CD4-positive, alpha-beta T cell treated with Interleukin-21 for 1 hour (primary cell): ENCODE measurements at regions not wholly inside any gene's neighbourhood (a gene's known extent, or its start where the extent isn't known, plus 50 kb on each side); places are given as distances from the start of the nearest gene placed in this dataset.
"Not testable (repeated sequence)": the region's sequence is repeated elsewhere in the genome, so short reads cannot be mapped to it uniquely, and the experiment has no call there.

Experiments
- DNase-seq: peaks from one replicate; pipeline ENCODE4 v3.0.0-alpha.2; 2020

DNA sequence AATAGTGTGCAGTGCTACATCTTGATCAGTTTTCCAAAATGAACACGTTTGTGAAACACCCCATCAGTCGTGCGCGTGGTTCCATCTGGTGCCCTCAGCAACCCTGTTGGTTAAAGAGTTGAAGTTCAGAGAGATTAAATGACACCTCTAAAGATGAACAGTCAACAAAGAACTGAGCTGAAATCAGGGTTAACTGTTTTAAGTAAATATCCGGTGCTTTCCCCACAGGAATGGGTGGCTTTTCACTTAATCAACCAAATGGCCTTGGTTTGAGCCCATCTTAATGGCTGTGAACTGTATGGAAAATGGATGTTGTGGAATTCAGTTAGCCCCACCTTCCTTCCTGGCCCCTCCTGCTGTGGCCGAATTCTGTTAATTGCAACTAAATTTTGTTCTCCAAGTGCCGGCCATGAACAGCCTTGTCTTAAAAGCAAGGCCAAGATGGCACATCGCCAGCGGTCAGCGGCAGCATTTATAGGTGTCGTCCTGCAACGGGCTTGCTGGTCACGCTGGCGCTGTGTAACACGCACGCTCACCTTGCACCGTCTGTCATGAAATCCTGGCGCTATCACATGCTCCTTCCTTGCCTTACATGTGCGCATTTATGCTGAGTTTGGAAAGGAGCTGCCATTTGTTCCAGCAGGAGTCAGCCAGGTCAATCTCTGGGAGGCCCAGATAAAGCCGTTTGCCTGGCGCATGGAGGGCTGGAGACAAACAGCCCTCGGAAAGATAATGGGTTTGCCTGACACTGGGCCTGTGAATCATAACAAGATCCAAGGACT, 164.5 kb downstream of the ERMARD start:
- DNase-seq, result no peak

- DNase-seq, result not testable (repeated sequence)
These were observed 162.3 kb downstream of the ERMARD start for GRCh38 chr6:169913745-169914144.

GRCh38 chr6:169913096-169913638, 161.7 kb downstream of the ERMARD start:
- DNase-seq, result no peak

GRCh38 chr6:169912266-169913095, 161.1 kb downstream of the ERMARD start:
- no peak for DNase-seq

- no peak for DNase-seq
These were observed 160.1 kb downstream of the ERMARD start for GRCh38 chr6:169911264-169912263.

- no peak for DNase-seq
These were observed 157.7 kb downstream of the ERMARD start for GRCh38 chr6:169909113-169909512.

GRCh38 chr6:169908403-169908933, 157.0 kb downstream of the ERMARD start:
- DNase-seq, result no peak

DNA sequence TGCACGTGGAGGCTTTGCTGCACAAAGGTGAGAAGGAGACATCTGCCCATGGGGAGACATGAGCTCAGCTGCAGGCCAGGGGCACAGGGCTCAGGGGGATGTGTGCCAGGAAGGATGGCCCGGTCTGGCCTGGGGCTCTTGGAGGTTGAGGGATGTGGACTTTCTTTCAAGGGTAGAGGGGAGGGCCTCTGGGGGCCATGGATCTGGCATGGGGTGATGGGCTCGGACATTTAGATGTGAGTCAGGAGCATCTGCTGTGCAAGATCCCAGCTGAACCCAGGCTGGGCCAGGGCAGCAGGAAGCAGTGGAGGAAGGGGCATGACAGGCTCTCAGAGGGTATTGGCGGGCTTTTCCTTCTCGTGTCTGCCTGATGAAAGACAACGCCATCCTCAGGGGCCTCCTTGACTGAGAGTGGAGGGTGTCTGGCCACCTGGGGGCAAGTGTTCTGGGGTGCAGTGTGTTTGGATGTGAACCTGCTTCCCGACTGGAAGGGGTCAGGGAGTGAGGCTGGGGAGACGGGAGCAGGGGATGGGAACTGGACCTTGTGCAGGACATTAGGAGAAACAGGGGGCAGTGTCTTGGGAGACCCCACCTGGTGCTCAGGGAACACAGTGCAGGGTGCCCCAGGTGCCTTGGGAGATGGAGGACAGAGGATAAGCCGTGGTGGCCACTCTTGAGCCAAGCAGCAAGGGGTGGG, 156.1 kb downstream of the ERMARD start:
- DNase-seq, result no peak

- no peak for DNase-seq
These were observed 155.4 kb downstream of the ERMARD start for GRCh38 chr6:169906688-169907418.

DNA sequence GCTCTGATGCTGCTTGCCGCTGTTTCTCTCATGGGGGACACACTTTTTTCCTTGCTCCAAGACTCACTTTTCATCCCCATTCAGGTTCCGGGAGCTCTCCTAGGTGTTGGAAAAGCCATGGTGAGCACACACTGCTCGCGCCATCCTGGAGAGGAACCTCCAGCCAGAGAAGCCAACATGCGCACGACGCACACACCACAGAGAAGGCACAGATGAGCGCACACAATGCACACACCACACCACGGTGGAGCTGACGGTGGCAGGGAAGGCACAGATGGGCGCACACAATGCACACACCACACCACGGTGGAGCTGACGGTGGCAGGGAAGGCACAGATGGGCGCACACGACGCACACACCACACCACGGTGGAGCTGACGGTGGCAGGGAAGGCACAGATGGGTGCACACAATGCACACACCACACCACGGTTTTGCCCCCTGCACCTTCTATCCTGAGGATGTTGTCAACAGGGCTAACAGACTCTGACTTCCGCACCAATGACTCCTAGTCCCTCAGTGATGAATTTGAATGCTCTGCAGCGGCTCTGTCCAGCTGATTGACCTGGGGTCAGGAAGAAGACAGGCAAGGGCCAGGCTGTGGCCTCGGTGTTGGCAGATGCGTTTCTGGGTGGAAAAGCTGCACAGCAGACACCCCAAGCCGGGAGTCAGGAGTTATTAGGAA, 154.7 kb downstream of the ERMARD start:
- DNase-seq, result no peak

GRCh38 chr6:169905041-169905807, 153.8 kb downstream of the ERMARD start:
- DNase-seq, result no peak

GRCh38 chr6:169904051-169904922, 152.9 kb downstream of the ERMARD start:
- DNase-seq, result no peak

DNA sequence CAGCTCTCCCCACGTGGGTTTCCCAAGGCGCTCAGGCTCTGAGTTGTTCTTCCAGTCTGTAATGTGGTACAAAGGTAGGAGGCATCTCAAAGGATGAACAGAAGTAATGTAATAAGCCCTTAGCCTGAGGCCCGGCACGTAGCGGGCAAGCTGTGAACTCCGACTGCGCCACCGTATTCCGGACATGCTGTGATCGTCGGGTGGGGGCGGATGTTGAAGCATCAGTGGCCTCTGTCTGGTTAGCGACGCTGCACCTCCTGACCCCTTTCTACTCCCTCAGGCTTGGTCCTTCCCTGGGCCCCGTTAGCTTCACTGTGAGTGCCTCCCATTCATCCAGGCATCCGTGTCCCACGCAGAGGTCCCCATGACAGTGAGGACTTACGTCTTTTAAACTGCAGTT, 151.7 kb downstream of the ERMARD start:
- no peak for DNase-seq

DNA sequence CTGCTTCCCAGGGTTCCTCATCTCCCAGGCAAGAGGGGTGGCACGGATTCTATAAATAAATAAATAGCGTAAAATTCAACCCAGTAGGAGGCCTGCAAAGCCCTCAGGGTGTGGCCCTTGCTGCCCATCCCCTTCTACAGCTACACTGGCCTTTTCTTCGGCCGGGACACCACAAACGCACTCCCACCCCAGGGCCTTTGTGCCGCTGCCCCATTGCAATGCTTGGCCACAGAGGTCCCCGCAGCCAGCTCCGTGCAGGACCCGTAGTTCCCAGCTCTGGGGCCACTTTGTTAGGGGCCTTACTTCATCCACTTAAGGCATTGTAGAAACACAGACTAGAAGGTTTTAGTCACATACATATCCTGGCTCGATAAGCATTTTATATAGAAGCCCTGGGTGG, 151.2 kb downstream of the ERMARD start:
- no peak for DNase-seq

GRCh38 chr6:169902070-169902469, 150.6 kb downstream of the ERMARD start:
- no peak for DNase-seq

GRCh38 chr6:169899481-169900145, 148.2 kb downstream of the ERMARD start:
- DNase-seq, result no peak

DNA sequence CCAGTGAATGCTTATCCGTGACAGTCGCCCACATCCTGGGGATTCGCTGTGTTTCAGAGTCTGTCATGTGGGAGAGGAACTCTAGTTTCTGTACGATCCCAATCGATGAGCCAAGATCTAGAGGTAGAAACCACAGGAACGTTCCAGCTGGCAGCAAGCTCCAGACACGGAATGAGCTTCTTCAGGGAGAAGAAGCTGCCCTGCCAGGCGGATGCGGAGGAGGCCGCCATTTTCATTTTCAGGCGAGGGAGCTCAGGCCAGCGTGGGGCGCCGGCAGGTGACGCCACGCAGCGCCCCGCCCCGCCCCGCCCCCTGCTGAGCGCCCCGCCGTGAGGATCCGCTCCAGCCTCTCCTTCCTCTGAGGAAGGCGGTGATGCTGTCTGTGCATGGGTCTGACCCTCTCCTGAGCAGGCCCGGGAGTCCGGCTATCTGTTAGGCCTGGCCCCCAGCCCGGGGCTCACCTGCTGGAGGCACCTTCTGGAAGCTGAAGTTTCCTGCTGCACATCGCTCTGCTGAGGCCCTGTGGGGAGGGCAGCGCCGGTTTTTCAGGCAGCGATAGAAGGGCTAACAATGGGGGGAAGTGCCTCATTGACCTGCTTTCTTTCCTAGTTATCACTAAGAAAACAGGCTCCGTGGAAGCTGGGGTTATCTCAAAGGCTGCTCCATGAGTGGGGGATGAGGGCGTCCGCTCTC, 147.5 kb downstream of the ERMARD start:
- no peak for DNase-seq
